Caco-2 (cell line): ENCODE measurements at regions not wholly inside any gene's neighbourhood (a gene's known extent, or its start where the extent isn't known, plus 50 kb on each side); places are given as distances from the start of the nearest gene placed in this dataset.

Experiments used
- BruUV-seq: library from RNA; stranded (reverse); fragments of 400-500 nt; replicated peaks from 2 replicates; lab custom pipeline; 2021; lab: Mats Ljungman, UMichigan
- CTCF ChIA-PET: fragments of 300-600 bp; sonication (Branson Sonifier 250); formaldehyde crosslinking; loops from one replicate; lab custom pipeline; 2022; ENCODE audit warnings: antibody characterized with exemption; lab: Charles Lee
- POLR2A ChIA-PET: fragments of 300-600 bp; sonication (Branson Sonifier 250); formaldehyde crosslinking; loops from one replicate; lab custom pipeline; 2022; ENCODE audit warnings: antibody characterized with exemption; lab: Charles Lee
- DNase-seq, 2 experiments: peaks; one replicate each; pipeline versions ENCODE4 v3.0.0 to v3.0.0-alpha.2; 2020 to 2022
- H3K27me3 ChIP-seq: replicated peaks from 2 replicates; pipeline ENCODE4 v1.6.0; 2011; ENCODE audit warnings: low read length; ENCODE audit not compliant: control insufficient read depth, insufficient read depth
- H3K36me3 ChIP-seq: 2 replicates; pipeline ENCODE4 v1.5.1; 2011; ENCODE audit warnings: low read length; ENCODE audit not compliant: control insufficient read depth, insufficient read depth
- H3K4me1 ChIP-seq: fragments of 250-450 bp; sonication (Bioruptor Pico); 2 replicates; pipeline ENCODE4 v1.5.1; 2020; ENCODE audit warnings: mild to moderate bottlenecking
- H3K4me3 ChIP-seq: 2 replicates; pipeline ENCODE4 v1.5.1; 2011; ENCODE audit warnings: low read depth, mild to moderate bottlenecking, control low read depth, low read length
- H3K9me3 ChIP-seq: fragments of 250-450 bp; sonication (Bioruptor Pico); 2 replicates; pipeline ENCODE4 v1.5.1; 2020; ENCODE audit warnings: mild to moderate bottlenecking, moderate library complexity
- H3K27ac Mint-ChIP-seq: one replicate; pipeline ENCODE4 v1.8.0; 2022; ENCODE audit warnings: mixed read lengths; ENCODE audit not compliant: unreplicated experiment
- H3K27me3 Mint-ChIP-seq: one replicate; pipeline ENCODE4 v1.8.0; 2022; ENCODE audit warnings: mixed read lengths; ENCODE audit not compliant: insufficient read depth, unreplicated experiment
- H3K36me3 Mint-ChIP-seq: one replicate; pipeline ENCODE4 v1.8.0; 2022; ENCODE audit warnings: mild to moderate bottlenecking, mixed read lengths; ENCODE audit not compliant: insufficient read depth, unreplicated experiment
- H3K4me1 Mint-ChIP-seq: one replicate; pipeline ENCODE4 v1.8.0; 2022; ENCODE audit warnings: low read depth, mixed read lengths; ENCODE audit not compliant: unreplicated experiment
- H3K4me3 Mint-ChIP-seq: one replicate; pipeline ENCODE4 v1.8.0; 2022; ENCODE audit warnings: mild to moderate bottlenecking, moderate library complexity, mixed read lengths; ENCODE audit not compliant: unreplicated experiment
- H3K9me3 Mint-ChIP-seq: one replicate; pipeline ENCODE4 v1.8.0; 2022; ENCODE audit warnings: mixed read lengths; ENCODE audit not compliant: unreplicated experiment
- intact Hi-C: fragments of 100-400 bp; cut with micrococcal nuclease; formaldehyde crosslinking; loops from one replicate; pipeline ENCODE4 v1.10.0; 2022; ENCODE audit not compliant: unreplicated experiment
- TF ChIP-seq, protein P1 (sequence below), 2 experiments: fragments of 200-600 bp in 1 of 2; IDR thresholded peaks; 1 replicate in 1 of 2; 2 replicates in 1 of 2; pipeline versions ENCODE4 v1.5.1 to v1.8.0; 2011 to 2022; ENCODE audit warnings: antibody characterized with exemption in 1 of 2, control low read depth in 1 of 2, inconsistent platforms in 1 of 2, low read depth in 1 of 2, low read length in 1 of 2, mild to moderate bottlenecking in 1 of 2, moderate library complexity in 1 of 2; ENCODE audit not compliant: insufficient read depth in 1 of 2, severe bottlenecking in 1 of 2, unreplicated experiment in 1 of 2

DNA sequence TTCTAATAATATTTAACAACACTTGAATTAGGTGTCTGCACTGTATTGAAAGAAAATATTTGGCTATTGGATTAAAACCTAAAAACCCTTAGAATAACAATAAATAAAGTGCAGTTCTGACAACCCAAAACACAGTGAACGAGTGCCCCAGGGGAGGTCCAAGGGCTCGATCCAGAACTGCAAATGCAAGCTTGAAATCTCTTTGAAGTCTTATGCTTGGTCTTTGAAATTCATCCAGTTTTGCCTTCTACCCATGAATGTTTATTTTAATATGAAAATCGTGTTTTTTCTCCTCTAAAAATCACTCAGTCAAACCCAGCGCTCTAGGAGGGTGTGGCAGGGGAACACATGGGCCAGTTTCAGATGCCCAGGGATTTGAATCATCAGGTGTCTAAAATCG, 119.5 kb downstream of the MTPAP start:
- Mint-ChIP-seq H3K27me3 (peaks cover 1% of the 10 kb centered on the region), H3K9me3 (peaks cover 4% of the 10 kb centered on the region), H3K27ac (no peak overlapping the region), H3K4me1 (no peaks in the 10 kb centered on the region), H3K4me3 (no peak overlapping the region), H3K36me3 (no peaks in the 10 kb centered on the region)
- Histone ChIP-seq H3K36me3 (no peaks in the 10 kb centered on the region), H3K9me3 (no peaks in the 10 kb centered on the region), H3K4me1 (no peaks in the 10 kb centered on the region), H3K4me3 (no peak overlapping the region), H3K27me3 (no peaks in the 10 kb centered on the region)
- no TSS peak for BruUV-seq
- ChIA-PET POLR2A (no interaction called here), CTCF (interaction anchor here (0.7 kb wide), 1 partner anchor 158 kb away, joined by 9 read pairs; no protein-coding TSS in a partner anchor)
- intact Hi-C loops = no loop called here
- TF ChIP-seq, protein P1, sequence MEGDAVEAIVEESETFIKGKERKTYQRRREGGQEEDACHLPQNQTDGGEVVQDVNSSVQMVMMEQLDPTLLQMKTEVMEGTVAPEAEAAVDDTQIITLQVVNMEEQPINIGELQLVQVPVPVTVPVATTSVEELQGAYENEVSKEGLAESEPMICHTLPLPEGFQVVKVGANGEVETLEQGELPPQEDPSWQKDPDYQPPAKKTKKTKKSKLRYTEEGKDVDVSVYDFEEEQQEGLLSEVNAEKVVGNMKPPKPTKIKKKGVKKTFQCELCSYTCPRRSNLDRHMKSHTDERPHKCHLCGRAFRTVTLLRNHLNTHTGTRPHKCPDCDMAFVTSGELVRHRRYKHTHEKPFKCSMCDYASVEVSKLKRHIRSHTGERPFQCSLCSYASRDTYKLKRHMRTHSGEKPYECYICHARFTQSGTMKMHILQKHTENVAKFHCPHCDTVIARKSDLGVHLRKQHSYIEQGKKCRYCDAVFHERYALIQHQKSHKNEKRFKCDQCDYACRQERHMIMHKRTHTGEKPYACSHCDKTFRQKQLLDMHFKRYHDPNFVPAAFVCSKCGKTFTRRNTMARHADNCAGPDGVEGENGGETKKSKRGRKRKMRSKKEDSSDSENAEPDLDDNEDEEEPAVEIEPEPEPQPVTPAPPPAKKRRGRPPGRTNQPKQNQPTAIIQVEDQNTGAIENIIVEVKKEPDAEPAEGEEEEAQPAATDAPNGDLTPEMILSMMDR (IDR thresholded peaks at IDR 0.05; ENCODE audit: insufficient read depth in 1 of 2, low read depth in 1 of 2, low read length in 1 of 2, severe bottlenecking in 1 of 2, unreplicated experiment in 1 of 2) = no peak
- no peak for DNase-seq

DNA sequence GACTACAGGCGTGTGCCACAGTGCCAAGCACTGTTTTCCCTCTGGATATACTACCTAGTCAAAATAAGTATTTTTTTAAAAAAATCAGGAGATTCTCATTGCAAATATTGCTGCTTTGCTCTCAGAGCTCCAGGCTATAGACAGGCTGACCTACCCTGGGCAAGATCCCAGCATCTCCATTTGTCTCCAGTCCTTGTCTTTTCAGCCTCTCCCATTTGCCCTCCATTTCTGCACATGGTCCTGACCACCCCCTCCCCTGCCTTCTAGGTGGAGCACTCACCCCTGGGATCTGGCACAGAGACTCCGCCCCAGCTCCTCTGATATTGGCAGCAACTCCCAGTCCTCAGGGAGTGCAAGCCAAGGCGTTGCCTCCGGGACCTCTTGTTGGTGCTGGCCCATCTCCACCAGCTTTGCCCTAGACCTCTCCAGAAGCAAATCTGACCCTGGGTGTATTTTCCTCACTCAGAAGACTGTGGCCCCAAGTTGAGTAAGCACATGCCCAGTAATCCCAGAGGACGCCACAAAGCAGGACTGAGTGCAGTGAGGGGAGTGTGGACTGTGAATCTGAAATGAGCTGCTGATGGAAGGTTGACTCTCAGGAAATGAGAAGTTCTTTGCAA, 120.6 kb downstream of the MTPAP start:
- POLR2A ChIA-PET = no interaction called here
- TF ChIP-seq, protein P1 (IDR thresholded peaks at IDR 0.05; ENCODE audit: insufficient read depth in 1 of 2, low read depth in 1 of 2, low read length in 1 of 2, severe bottlenecking in 1 of 2, unreplicated experiment in 1 of 2) = no peak
- no peaks in the 10 kb centered on the region for H3K36me3 Mint-ChIP-seq
- no peak overlapping the region for H3K4me3 ChIP-seq
- no TSS peak for BruUV-seq
- no peak for DNase-seq
- no peaks in the 10 kb centered on the region for H3K9me3 ChIP-seq
- H3K27ac Mint-ChIP-seq = no peak overlapping the region
- intact Hi-C loops = no loop called here
- H3K4me1 Mint-ChIP-seq = no peaks in the 10 kb centered on the region
- CTCF ChIA-PET = interaction anchor here (1.5 kb wide), 1 partner anchor 13 kb away, joined by 3 read pairs; no protein-coding TSS in a partner anchor
- H3K9me3 Mint-ChIP-seq = no peaks in the 10 kb centered on the region
- H3K4me1 ChIP-seq = no peaks in the 10 kb centered on the region
- no peak overlapping the region for H3K4me3 Mint-ChIP-seq
- no peaks in the 10 kb centered on the region for H3K27me3 Mint-ChIP-seq
- H3K27me3 ChIP-seq = no peaks in the 10 kb centered on the region
- H3K36me3 ChIP-seq = no peaks in the 10 kb centered on the region

DNA sequence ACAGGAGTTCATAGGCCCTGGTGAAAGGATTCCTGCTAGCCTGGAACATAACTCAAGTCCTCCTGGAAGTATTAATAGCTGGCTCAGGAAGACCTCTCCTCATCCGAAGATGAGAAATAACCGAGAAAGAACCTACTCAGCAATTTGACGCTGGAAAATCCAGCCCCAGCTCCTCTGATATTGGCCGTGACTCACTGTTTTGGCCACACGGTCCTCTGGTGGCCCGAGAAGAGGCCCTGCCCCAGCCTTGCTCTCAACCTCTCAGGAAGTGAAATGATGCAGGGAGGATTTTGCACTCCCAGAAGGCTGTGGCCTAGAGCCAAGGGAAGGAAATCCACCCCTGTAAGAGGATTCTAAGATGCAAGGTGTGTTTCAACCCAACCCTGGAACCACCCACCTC, 121.6 kb downstream of the MTPAP start:
- no peaks in the 10 kb centered on the region for H3K9me3 Mint-ChIP-seq
- CTCF ChIA-PET = interaction anchor here (0.6 to 1.5 kb wide), 2 partner anchors 14 to 702 kb away, joined by 3 to 4 read pairs; no protein-coding TSS in a partner anchor
- no peak overlapping the region for H3K27ac Mint-ChIP-seq
- H3K27me3 ChIP-seq = no peaks in the 10 kb centered on the region
- no peaks in the 10 kb centered on the region for H3K36me3 ChIP-seq
- TF ChIP-seq, protein P1 (IDR thresholded peaks at IDR 0.05; ENCODE audit: insufficient read depth in 1 of 2, low read depth in 1 of 2, low read length in 1 of 2, severe bottlenecking in 1 of 2, unreplicated experiment in 1 of 2) = no peak
- no peak for DNase-seq
- no peak overlapping the region for H3K4me3 Mint-ChIP-seq
- H3K36me3 Mint-ChIP-seq = no peaks in the 10 kb centered on the region
- H3K4me3 ChIP-seq = no peak overlapping the region
- H3K9me3 ChIP-seq = no peaks in the 10 kb centered on the region
- BruUV-seq = no TSS peak
- intact Hi-C loops = no loop called here
- no peaks in the 10 kb centered on the region for H3K4me1 ChIP-seq
- POLR2A ChIA-PET = no interaction called here
- H3K27me3 Mint-ChIP-seq = no peaks in the 10 kb centered on the region
- H3K4me1 Mint-ChIP-seq = no peaks in the 10 kb centered on the region
